NCI-H446 (cell line): ENCODE measurements at regions not wholly inside any gene's neighbourhood (a gene's known extent, or its start where the extent isn't known, plus 50 kb on each side); places are given as distances from the start of the nearest gene placed in this dataset.

Experiments
- DNase-seq, 2 experiments: peaks; one replicate each; lab custom pipeline; 2025; lab: John Stamatoyannopoulos, UW

GRCh38 chr4:188841523-188841922 lies 702.3 kb downstream of the TRIML1 start:
- DNase-seq, result no peak

- DNase-seq, result no peak
Observed at GRCh38 chr4:188854436-188854835, 715.2 kb downstream of the TRIML1 start.

GRCh38 chr4:188858696-188859095 lies 719.5 kb downstream of the TRIML1 start:
- DNase-seq, result no peak

- no peak for DNase-seq
Observed at GRCh38 chr4:188864741-188865140, 725.5 kb downstream of the TRIML1 start.

GRCh38 chr4:188867796-188868195 lies 728.6 kb downstream of the TRIML1 start:
- no peak for DNase-seq

GRCh38 chr4:188869581-188869980 lies 730.3 kb downstream of the TRIML1 start:
- no peak for DNase-seq

GRCh38 chr4:188872809-188873208 lies 733.6 kb downstream of the TRIML1 start:
- DNase-seq, result no peak

GRCh38 chr4:188876881-188877280 lies 737.6 kb downstream of the TRIML1 start:
- DNase-seq, result no peak

- no peak for DNase-seq
Observed at GRCh38 chr4:188879598-188879997, 740.4 kb downstream of the TRIML1 start.

- DNase-seq, result no peak
Observed at GRCh38 chr4:188887905-188888304, 748.7 kb downstream of the TRIML1 start.

GRCh38 chr4:188892837-188893236 lies 753.6 kb downstream of the TRIML1 start:
- no peak for DNase-seq

- DNase-seq, result no peak
Observed at GRCh38 chr4:188903986-188904385, 764.7 kb downstream of the TRIML1 start.

GRCh38 chr4:188904617-188905016 lies 765.4 kb downstream of the TRIML1 start:
- DNase-seq, result no peak

GRCh38 chr4:188905248-188905647 lies 766.0 kb downstream of the TRIML1 start:
- no peak for DNase-seq

- DNase-seq, result no peak
Observed at GRCh38 chr4:188911199-188911598, 772.0 kb downstream of the TRIML1 start.

GRCh38 chr4:188911707-188912106 lies 772.5 kb downstream of the TRIML1 start:
- DNase-seq, result no peak

- no peak for DNase-seq
Observed at GRCh38 chr4:188915175-188915574, 775.9 kb downstream of the TRIML1 start.

- no peak for DNase-seq
Observed at GRCh38 chr4:188918787-188919186, 779.5 kb downstream of the TRIML1 start.

GRCh38 chr4:188930822-188931221 lies 791.6 kb downstream of the TRIML1 start:
- peak in 1 of 2 experiments; percentile 0 for DNase-seq

GRCh38 chr4:188934320-188934962 lies 795.2 kb downstream of the TRIML1 start:
- no peak for DNase-seq

GRCh38 chr4:188941524-188942119 lies 802.4 kb downstream of the TRIML1 start:
- no peak for DNase-seq

GRCh38 chr4:188942606-188943005 lies 803.4 kb downstream of the TRIML1 start:
- DNase-seq, result no peak

- DNase-seq, result no peak
Observed at GRCh38 chr4:188949596-188949995, 810.4 kb downstream of the TRIML1 start.

GRCh38 chr4:188955066-188955465 lies 815.8 kb downstream of the TRIML1 start:
- DNase-seq, result no peak
